HepG2 (cell line): ENCODE measurements at regions not wholly inside any gene's neighbourhood (a gene's known extent, or its start where the extent isn't known, plus 50 kb on each side); places are given as distances from the start of the nearest gene placed in this dataset.

Experiments used
- AHDC1 ChIP-seq: sonication (generic); formaldehyde crosslinking; IDR thresholded peaks from 2 replicates; pipeline ENCODE4 v1.5.1; 2020; ENCODE audit warnings: mild to moderate bottlenecking, missing genetic modification reagents, borderline replicate concordance
- ATRX ChIP-seq: sonication (generic); formaldehyde crosslinking; IDR thresholded peaks from 2 replicates; pipeline ENCODE4 v1.4.0; 2020; ENCODE audit warnings: missing genetic modification reagents, borderline replicate concordance
- BRCA1 ChIP-seq: sonication (generic); formaldehyde crosslinking; IDR thresholded peaks from 2 replicates; pipeline ENCODE4 v1.4.0; 2020; ENCODE audit warnings: missing genetic modification reagents
- FOXA1 ChIP-seq, 2 experiments: fragments of 450-650 bp in 1 of 2; sonication (generic) in 1 of 2; formaldehyde crosslinking in 1 of 2; IDR thresholded peaks; 2 replicates each; pipeline versions ENCODE4 v1.4.0 to v1.6.1; 2016 to 2020; ENCODE audit warnings: missing genetic modification reagents in 1 of 2
- HDAC2 ChIP-seq: sonication (generic); formaldehyde crosslinking; IDR thresholded peaks from 2 replicates; pipeline ENCODE4 v1.4.0; 2020; ENCODE audit warnings: missing genetic modification reagents
- KLF15 ChIP-seq: sonication (generic); formaldehyde crosslinking; IDR thresholded peaks from 2 replicates; pipeline ENCODE4 v1.8.1; 2023; ENCODE audit warnings: borderline replicate concordance, mild to moderate bottlenecking, inconsistent platforms, missing genetic modification reagents, mixed read lengths
- MXD4 ChIP-seq: IDR thresholded peaks from 2 replicates; pipeline ENCODE4 v1.6.1; 2016; ENCODE audit warnings: mild to moderate bottlenecking, missing biosample characterization, missing genetic modification reagents
- MYPOP ChIP-seq: sonication (generic); formaldehyde crosslinking; IDR thresholded peaks from 2 replicates; pipeline ENCODE4 v1.8.1; 2023; ENCODE audit warnings: mild to moderate bottlenecking, moderate library complexity, missing genetic modification reagents
- NFE2L1 ChIP-seq: sonication (generic); formaldehyde crosslinking; IDR thresholded peaks from 2 replicates; pipeline ENCODE4 v1.4.0; 2020; ENCODE audit warnings: missing genetic modification reagents, mild to moderate bottlenecking, borderline replicate concordance
- POLR2AphosphoS2 ChIP-seq: IDR thresholded peaks from 2 replicates; pipeline ENCODE4 v1.6.1; 2011; ENCODE audit warnings: low read depth, low read length, improper control_type of control experiment
- RBM22 ChIP-seq: fragments of 200-400 bp; formaldehyde crosslinking; optimal IDR thresholded peaks from 2 replicates; pipeline ENCODE3; 2017; ENCODE audit warnings: mild to moderate bottlenecking, low read length, moderate library complexity
- SMAD3 ChIP-seq: sonication (generic); formaldehyde crosslinking; IDR thresholded peaks from 2 replicates; pipeline ENCODE4 v1.4.0; 2020; ENCODE audit warnings: missing genetic modification reagents
- SP5 ChIP-seq: IDR thresholded peaks from 2 replicates; pipeline ENCODE4 v1.6.1; 2016; ENCODE audit warnings: low read depth, borderline replicate concordance
- SSRP1 ChIP-seq: IDR thresholded peaks from 2 replicates; pipeline ENCODE4 v1.6.1; 2016; ENCODE audit warnings: control low read depth
- TMF1 ChIP-seq: sonication (generic); formaldehyde crosslinking; IDR thresholded peaks from 2 replicates; pipeline ENCODE4 v1.8.1; 2022; ENCODE audit warnings: low read depth, missing genetic modification reagents
- ZBTB46 ChIP-seq: sonication (generic); formaldehyde crosslinking; IDR thresholded peaks from 2 replicates; pipeline ENCODE4 v1.4.0; 2020; ENCODE audit warnings: mild to moderate bottlenecking, missing genetic modification reagents, borderline replicate concordance
- ZBTB7B ChIP-seq: sonication (generic); formaldehyde crosslinking; IDR thresholded peaks from 2 replicates; pipeline ENCODE4 v1.4.0; 2020; ENCODE audit warnings: missing genetic modification reagents
- ZNF121 ChIP-seq: sonication (generic); formaldehyde crosslinking; IDR thresholded peaks from 2 replicates; pipeline ENCODE4 v1.5.0; 2020; ENCODE audit warnings: mild to moderate bottlenecking, missing genetic modification reagents
- ZNF232 ChIP-seq: sonication (generic); formaldehyde crosslinking; IDR thresholded peaks from 2 replicates; pipeline ENCODE4 v1.4.0; 2020; ENCODE audit warnings: missing genetic modification reagents, borderline replicate concordance
- ZNF331 ChIP-seq: sonication (generic); formaldehyde crosslinking; IDR thresholded peaks from 2 replicates; pipeline ENCODE4 v1.4.0; 2020; ENCODE audit warnings: missing genetic modification reagents
- ZNF354B ChIP-seq: sonication (generic); formaldehyde crosslinking; IDR thresholded peaks from 2 replicates; pipeline ENCODE4 v1.8.0; 2022; ENCODE audit warnings: mild to moderate bottlenecking, missing genetic modification reagents
- ZNF567 ChIP-seq: sonication (generic); formaldehyde crosslinking; IDR thresholded peaks from 2 replicates; pipeline ENCODE4 v1.8.1; 2023; ENCODE audit warnings: mild to moderate bottlenecking, missing genetic modification reagents, borderline replicate concordance
- ZNF598 ChIP-seq: sonication (generic); formaldehyde crosslinking; IDR thresholded peaks from 2 replicates; pipeline ENCODE4 v1.5.1; 2020; ENCODE audit warnings: mild to moderate bottlenecking, missing genetic modification reagents, borderline replicate concordance

- TF ChIP-seq AHDC1 (CRISPR knock-in tag) (peak; percentile 53; the same call in 1 of the 2 replicates), SMAD3 (CRISPR knock-in tag) (no peak), SSRP1 (CRISPR knock-in tag) (no peak), ZNF232 (CRISPR knock-in tag) (no peak), ZNF567 (CRISPR knock-in tag) (no peak), SP5 (CRISPR knock-in tag) (0 out of 2 replicates have a peak, but pooled peaks have one; percentile 31), FOXA1 (IDR thresholded peaks at IDR 0.05) (no peak), FOXA1 (CRISPR knock-in tag; IDR thresholded peaks at IDR 0.05) (0 out of 2 replicates have a peak, but pooled peaks have one; percentile 9), POLR2AphosphoS2 (no peak), ZNF354B (no peak), ZNF121 (no peak), ZBTB46 (no peak), MYPOP (CRISPR knock-in tag) (no peak), NFE2L1 (no peak), KLF15 (CRISPR knock-in tag) (no peak), BRCA1 (no peak), ZNF331 (CRISPR knock-in tag) (no peak), ZNF598 (CRISPR knock-in tag) (no peak), TMF1 (CRISPR knock-in tag) (no peak), MXD4 (no peak), HDAC2 (no peak), ATRX (CRISPR knock-in tag) (no peak), RBM22 (no peak), ZBTB7B (CRISPR knock-in tag) (no peak; the same call in 1 of the 2 replicates)
Observed at GRCh38 chr11:27200779-27201453, 160.3 kb downstream of the BBOX1 start (continued).
